Esophagus squamous epithelium (tissue), 4 donors: ENCODE measurements at regions not wholly inside any gene's neighbourhood (a gene's known extent, or its start where the extent isn't known, plus 50 kb on each side); places are given as distances from the start of the nearest gene placed in this dataset.

ENCODE experiments used
- CTCF ChIP-seq, 6 experiments: fragments of 450-650 bp in 4 of 6; fragments of 200-600 bp in 2 of 6; sonication (generic) in 2 of 6; IDR thresholded peaks; one replicate each; pipeline ENCODE4 v1.5.1; 2016 to 2019; ENCODE audit warnings: antibody characterized with exemption in 6 of 6, mild to moderate bottlenecking in 4 of 6, moderate library complexity in 4 of 6
- POLR2A ChIP-seq, 4 donors: fragments of 450-650 bp; IDR thresholded peaks; one replicate each; pipeline ENCODE4 v1.6.1; 2017; ENCODE audit warnings: antibody characterized with exemption in 4 of 4, mild to moderate bottlenecking in 4 of 4, moderate library complexity in 3 of 4

DNA sequence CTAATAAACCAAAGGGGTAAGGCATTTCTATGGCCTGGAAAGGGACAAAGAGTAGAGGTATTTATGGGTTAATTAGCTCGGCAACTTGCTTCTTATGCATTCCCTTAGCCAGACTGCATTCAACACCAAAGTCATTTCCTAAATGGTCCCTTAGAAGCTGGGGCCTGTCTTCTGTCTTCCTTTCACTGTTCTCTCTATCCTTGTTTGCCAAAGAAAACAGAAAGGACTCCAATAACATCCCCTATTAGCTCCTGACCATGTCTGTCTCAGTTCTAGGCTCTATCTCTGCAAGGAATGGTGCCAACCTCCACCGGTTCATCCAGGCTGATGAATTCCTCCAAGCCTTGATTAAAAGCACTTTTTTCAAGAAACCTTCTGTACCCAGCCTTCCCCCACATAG is 123.5 kb downstream of the KCTD12 start:
- TF ChIP-seq POLR2A (IDR thresholded peaks at IDR 0.05), result no peak
- no peak for TF ChIP-seq CTCF (IDR thresholded peaks at IDR 0.05)
